Adrenal gland (tissue), 5 donors: ENCODE measurements at regions not wholly inside any gene's neighbourhood (a gene's known extent, or its start where the extent isn't known, plus 50 kb on each side); places are given as distances from the start of the nearest gene placed in this dataset.

Experiments
- POLR2A ChIP-seq, 2 donors: fragments of 450-650 bp; IDR thresholded peaks; one replicate each; pipeline ENCODE4 v1.6.1; 2017; ENCODE audit warnings: antibody characterized with exemption in 2 of 2, mild to moderate bottlenecking in 2 of 2, moderate library complexity in 1 of 2
- TF ChIP-seq, protein P1 (sequence below), 6 experiments: fragments of 450-650 bp in 4 of 6; fragments of 200-600 bp in 2 of 6; sonication (generic) in 1 of 6; IDR thresholded peaks; 1 replicate in 5 of 6; 2 replicates in 1 of 6; pipeline versions ENCODE4 v1.5.1 to v1.8.0; 2016 to 2021; ENCODE audit warnings: antibody characterized with exemption in 6 of 6, mild to moderate bottlenecking in 2 of 6, moderate library complexity in 1 of 6
- donor health status: DM: no; HTN: no; CAD: no.

- TF ChIP-seq, protein P1, sequence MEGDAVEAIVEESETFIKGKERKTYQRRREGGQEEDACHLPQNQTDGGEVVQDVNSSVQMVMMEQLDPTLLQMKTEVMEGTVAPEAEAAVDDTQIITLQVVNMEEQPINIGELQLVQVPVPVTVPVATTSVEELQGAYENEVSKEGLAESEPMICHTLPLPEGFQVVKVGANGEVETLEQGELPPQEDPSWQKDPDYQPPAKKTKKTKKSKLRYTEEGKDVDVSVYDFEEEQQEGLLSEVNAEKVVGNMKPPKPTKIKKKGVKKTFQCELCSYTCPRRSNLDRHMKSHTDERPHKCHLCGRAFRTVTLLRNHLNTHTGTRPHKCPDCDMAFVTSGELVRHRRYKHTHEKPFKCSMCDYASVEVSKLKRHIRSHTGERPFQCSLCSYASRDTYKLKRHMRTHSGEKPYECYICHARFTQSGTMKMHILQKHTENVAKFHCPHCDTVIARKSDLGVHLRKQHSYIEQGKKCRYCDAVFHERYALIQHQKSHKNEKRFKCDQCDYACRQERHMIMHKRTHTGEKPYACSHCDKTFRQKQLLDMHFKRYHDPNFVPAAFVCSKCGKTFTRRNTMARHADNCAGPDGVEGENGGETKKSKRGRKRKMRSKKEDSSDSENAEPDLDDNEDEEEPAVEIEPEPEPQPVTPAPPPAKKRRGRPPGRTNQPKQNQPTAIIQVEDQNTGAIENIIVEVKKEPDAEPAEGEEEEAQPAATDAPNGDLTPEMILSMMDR (IDR thresholded peaks at IDR 0.05), result no peak
- no peak for TF ChIP-seq POLR2A (IDR thresholded peaks at IDR 0.05)
Observed at GRCh38 chr2:30365201-30365600, 81.8 kb upstream of the LCLAT1 start.
